ENCODE measurements at regions not wholly inside any gene's neighbourhood (a gene's known extent, or its start where the extent isn't known, plus 50 kb on each side); places are given as distances from the start of the nearest gene placed in this dataset.

GRCh38 chr18:24628326-24628725 lies 167.9 kb downstream of the HRH4 start:
- no peak for DNase-seq

GRCh38 chr18:24629921-24630320 lies 169.5 kb downstream of the HRH4 start:
- no peak for DNase-seq

GRCh38 chr18:24630346-24630880 lies 170.0 kb downstream of the HRH4 start:
- peak; percentile 42 for DNase-seq

GRCh38 chr18:24631243-24632025 lies 171.0 kb downstream of the HRH4 start:
- DNase-seq = peak; percentile 34

GRCh38 chr18:24632158-24632988 lies 171.9 kb downstream of the HRH4 start:
- DNase-seq = peak; percentile 69

- DNase-seq = no peak
These were observed 172.7 kb downstream of the HRH4 start for GRCh38 chr18:24633121-24633520.

GRCh38 chr18:24649571-24649970 lies 189.1 kb downstream of the HRH4 start:
- DNase-seq = no peak

- no peak for DNase-seq
These were observed 191.0 kb downstream of the HRH4 start for GRCh38 chr18:24651434-24651833.

GRCh38 chr18:24656050-24656449 lies 195.6 kb downstream of the HRH4 start:
- no peak for DNase-seq

- DNase-seq = no peak
These were observed 196.4 kb downstream of the HRH4 start for GRCh38 chr18:24656551-24657443.

GRCh38 chr18:24657444-24657842 lies 197.0 kb downstream of the HRH4 start:
- no peak for DNase-seq

GRCh38 chr18:24658302-24658701 lies 197.9 kb downstream of the HRH4 start:
- no peak for DNase-seq

- DNase-seq = no peak
These were observed 199.6 kb downstream of the HRH4 start for GRCh38 chr18:24659827-24660720.

GRCh38 chr18:24660956-24661355 lies 200.5 kb downstream of the HRH4 start:
- DNase-seq = no peak

GRCh38 chr18:24662412-24662821 lies 202.0 kb downstream of the HRH4 start:
- DNase-seq = no peak

GRCh38 chr18:24663026-24663425 lies 202.6 kb downstream of the HRH4 start:
- DNase-seq = no peak

GRCh38 chr18:24669015-24669414 lies 208.6 kb downstream of the HRH4 start:
- DNase-seq = no peak

- DNase-seq = no peak
These were observed 209.1 kb downstream of the HRH4 start for GRCh38 chr18:24669502-24669901.

GRCh38 chr18:24672165-24672941 lies 211.9 kb downstream of the HRH4 start:
- DNase-seq = no peak

GRCh38 chr18:24674200-24674599 lies 213.8 kb downstream of the HRH4 start:
- no peak for DNase-seq

- DNase-seq = no peak
These were observed 214.2 kb downstream of the HRH4 start for GRCh38 chr18:24674605-24675004.

Measured in NCI-H2107 (cell line).